Glutamatergic neuron (in vitro differentiated cells): ENCODE measurements at regions not wholly inside any gene's neighbourhood (a gene's known extent, or its start where the extent isn't known, plus 50 kb on each side); places are given as distances from the start of the nearest gene placed in this dataset.
"Not testable (repeated sequence)": the region's sequence is repeated elsewhere in the genome, so short reads cannot be mapped to it uniquely, and the experiment has no call there.

Experiments
- DNase-seq: peaks from one replicate; pipeline ENCODE4 v3.0.0; 2022
- H3K27ac Mint-ChIP-seq: one replicate; pipeline ENCODE4 v1.8.0; 2020; ENCODE audit warnings: mild to moderate bottlenecking, mixed read lengths, inconsistent platforms; ENCODE audit not compliant: unreplicated experiment
- H3K27me3 Mint-ChIP-seq: one replicate; pipeline ENCODE4 v1.8.0; 2020; ENCODE audit warnings: mild to moderate bottlenecking, moderate library complexity, mixed read lengths, inconsistent platforms; ENCODE audit not compliant: unreplicated experiment
- H3K36me3 Mint-ChIP-seq: one replicate; pipeline ENCODE4 v1.8.0; 2020; ENCODE audit warnings: mild to moderate bottlenecking, mixed read lengths, inconsistent platforms; ENCODE audit not compliant: unreplicated experiment
- H3K4me1 Mint-ChIP-seq: one replicate; pipeline ENCODE4 v1.8.0; 2020; ENCODE audit warnings: mild to moderate bottlenecking, low read depth, mixed read lengths, inconsistent platforms; ENCODE audit not compliant: unreplicated experiment
- H3K4me3 Mint-ChIP-seq: one replicate; pipeline ENCODE4 v1.8.0; 2020; ENCODE audit warnings: mild to moderate bottlenecking, mixed read lengths, inconsistent platforms; ENCODE audit not compliant: unreplicated experiment
- H3K9me3 Mint-ChIP-seq: one replicate; pipeline ENCODE4 v1.8.0; 2020; ENCODE audit warnings: mild to moderate bottlenecking, moderate library complexity, mixed read lengths, inconsistent platforms; ENCODE audit not compliant: unreplicated experiment
- CTCF ChIP-seq: fragments of 200-600 bp; sonication (generic); IDR thresholded peaks from one replicate; pipeline ENCODE4 v1.5.0; 2021; ENCODE audit not compliant: partially characterized antibody, unreplicated experiment

- H3K4me1 Mint-ChIP-seq: no peaks in the 10 kb centered on the region
- H3K27me3 Mint-ChIP-seq: peaks cover 2% of the 10 kb centered on the region
- peaks cover 7% of the 10 kb centered on the region for H3K9me3 Mint-ChIP-seq
- no peak overlapping the region for H3K4me3 Mint-ChIP-seq
- H3K27ac Mint-ChIP-seq: no peak overlapping the region
- TF ChIP-seq CTCF: no peak
- no peaks in the 10 kb centered on the region for H3K36me3 Mint-ChIP-seq
- no peak for DNase-seq
Observed at GRCh38 chr10:35783305-35783838, 141.3 kb upstream of the FZD8 start.

- Mint-ChIP-seq H3K27ac (no peak overlapping the region), H3K9me3 (peaks cover 7% of the 10 kb centered on the region), H3K4me3 (no peak overlapping the region), H3K4me1 (peaks cover 4% of the 10 kb centered on the region), H3K27me3 (peaks cover 2% of the 10 kb centered on the region), H3K36me3 (no peaks in the 10 kb centered on the region)
- no peak for TF ChIP-seq CTCF
- DNase-seq: no peak
Observed at GRCh38 chr10:35781643-35782035, 139.5 kb upstream of the FZD8 start.

GRCh38 chr10:35780970-35781642, 139.0 kb upstream of the FZD8 start:
- Mint-ChIP-seq H3K27me3 (peaks cover 2% of the 10 kb centered on the region), H3K9me3 (peaks cover 6% of the 10 kb centered on the region), H3K27ac (no peak overlapping the region), H3K4me1 (peaks cover 4% of the 10 kb centered on the region), H3K4me3 (no peak overlapping the region), H3K36me3 (no peaks in the 10 kb centered on the region)
- TF ChIP-seq CTCF: no peak
- no peak for DNase-seq

- Mint-ChIP-seq H3K36me3 (peaks cover 7% of the 10 kb centered on the region), H3K4me3 (no peak overlapping the region), H3K4me1 (peaks cover 4% of the 10 kb centered on the region), H3K9me3 (peaks cover 5% of the 10 kb centered on the region), H3K27ac (no peak overlapping the region), H3K27me3 (peaks cover 2% of the 10 kb centered on the region)
- TF ChIP-seq CTCF: no peak
- DNase-seq: no peak
Observed at GRCh38 chr10:35778306-35778705, 136.2 kb upstream of the FZD8 start.

GRCh38 chr10:35776557-35776956, 134.5 kb upstream of the FZD8 start:
- H3K9me3 Mint-ChIP-seq, DNase-seq, H3K36me3 Mint-ChIP-seq, H3K4me3 Mint-ChIP-seq, H3K27ac Mint-ChIP-seq, H3K4me1 Mint-ChIP-seq, H3K27me3 Mint-ChIP-seq: not testable (repeated sequence)
